ENCODE measurements at regions not wholly inside any gene's neighbourhood (a gene's known extent, or its start where the extent isn't known, plus 50 kb on each side); places are given as distances from the start of the nearest gene placed in this dataset.
"Not testable (repeated sequence)": the region's sequence is repeated elsewhere in the genome, so short reads cannot be mapped to it uniquely, and the experiment has no call there.

DNA sequence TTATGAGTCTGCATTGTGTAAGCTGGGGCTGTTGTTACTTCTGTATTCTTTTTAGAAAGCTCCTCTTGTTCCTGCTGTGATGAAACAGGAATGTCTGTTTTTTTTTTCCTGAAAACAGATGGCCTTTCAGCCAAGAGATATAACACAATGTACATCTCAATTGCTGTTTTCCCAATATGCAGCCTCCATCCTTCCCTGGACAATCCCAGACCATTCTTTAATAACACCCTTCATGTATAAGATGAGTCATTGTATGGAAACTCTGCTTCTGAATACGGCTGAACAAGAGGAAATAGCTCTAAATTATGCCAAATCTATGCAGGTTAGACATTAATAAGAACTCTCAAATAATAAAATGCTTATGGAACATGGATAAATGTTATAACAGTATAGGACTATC is 60.2 kb upstream of the LRRC4C start:
- DNase-seq = no peak

DNA sequence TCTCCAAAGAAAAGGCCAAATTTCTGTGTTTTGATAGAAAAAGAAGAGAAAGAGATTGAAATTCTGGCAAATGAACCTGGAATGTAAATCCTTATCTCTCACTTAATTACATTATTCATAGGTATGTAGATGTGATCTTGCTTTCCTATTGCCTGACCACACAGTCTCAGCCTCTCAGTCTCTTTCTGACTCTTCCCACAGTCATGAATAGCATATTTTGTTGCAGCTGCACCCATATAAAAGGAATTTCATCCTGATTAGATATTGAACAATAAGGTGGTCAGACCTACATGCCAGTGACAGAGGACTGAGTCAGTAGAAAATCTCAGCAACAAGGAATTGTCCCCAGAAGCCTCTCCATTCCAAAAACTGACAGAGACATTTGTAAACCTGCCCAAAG is 62.9 kb upstream of the LRRC4C start:
- no peak for DNase-seq

DNA sequence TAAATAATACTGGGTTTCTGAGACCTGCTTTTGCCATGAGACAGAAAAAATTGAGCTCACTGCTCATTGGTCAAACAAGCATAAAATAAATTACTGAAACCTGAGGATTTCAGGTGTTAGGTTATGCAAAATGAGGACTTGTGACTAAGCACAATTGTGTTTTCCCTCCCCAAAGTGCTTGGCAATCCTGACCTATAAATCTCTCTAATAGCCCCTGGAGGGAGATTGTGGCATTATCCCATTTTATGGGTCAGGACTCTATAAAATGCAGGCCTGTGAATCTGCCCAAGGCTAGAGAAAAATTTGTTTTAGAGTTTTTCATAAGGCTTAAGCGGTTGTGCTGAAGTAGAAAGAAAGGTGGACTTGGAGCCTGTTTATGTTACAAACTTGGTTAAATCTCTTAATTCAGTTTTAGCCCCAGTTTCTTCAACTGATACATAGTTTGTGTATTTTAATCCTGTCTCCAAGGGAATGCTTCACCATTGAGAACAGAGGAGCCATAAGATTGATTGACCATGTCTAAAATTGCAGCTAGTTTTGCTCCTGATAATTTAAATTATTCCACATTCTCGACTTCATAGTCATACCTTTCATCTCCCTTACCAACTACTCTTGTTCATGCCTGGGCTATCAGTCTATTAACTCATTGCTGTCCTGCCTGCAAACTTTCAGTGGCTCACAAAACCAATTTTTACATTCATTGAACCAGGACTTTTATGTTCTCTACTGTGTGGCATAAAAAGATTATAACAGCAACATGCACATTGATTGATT is 63.6 kb upstream of the LRRC4C start:
- no peak for DNase-seq

DNA sequence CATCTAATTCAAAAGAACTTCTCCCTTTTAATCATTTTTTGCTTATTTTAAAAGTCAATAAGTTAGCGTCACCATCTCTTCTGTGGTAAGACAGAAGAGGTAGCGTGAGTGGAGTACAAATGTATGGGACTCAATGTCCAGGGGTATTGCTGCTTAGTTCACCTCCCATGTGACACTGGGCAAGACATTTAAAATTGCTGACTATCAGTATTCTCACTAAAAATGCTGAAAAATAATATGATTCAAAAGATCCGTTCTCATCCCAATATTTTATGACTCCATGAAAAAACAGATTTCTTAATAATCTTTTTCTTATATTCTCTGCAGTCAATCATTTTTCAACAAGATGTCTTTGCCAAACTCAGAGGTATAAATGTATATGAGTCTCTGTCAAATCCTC is 68.1 kb upstream of the LRRC4C start:
- no peak for DNase-seq

DNA sequence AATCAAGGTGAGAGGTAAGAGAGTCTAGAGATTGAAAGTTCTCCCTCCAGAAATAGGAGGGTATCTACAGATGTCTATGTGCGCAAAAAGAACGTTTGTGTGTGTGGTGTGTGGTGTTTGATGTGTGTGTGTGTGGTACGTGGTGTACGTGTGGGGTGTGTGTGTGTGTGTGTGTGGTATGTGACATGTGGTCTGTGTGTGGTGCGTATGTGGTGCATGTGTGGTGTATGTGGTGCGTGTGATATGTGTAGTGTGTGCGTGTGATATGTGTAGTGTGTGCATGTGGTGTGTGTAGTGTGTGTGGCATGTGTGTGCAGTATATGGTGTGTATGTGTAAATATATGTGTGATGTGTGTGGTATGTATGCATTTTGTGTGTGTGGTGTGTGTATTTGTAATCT is 73.0 kb upstream of the LRRC4C start:
- no peak for DNase-seq

DNA sequence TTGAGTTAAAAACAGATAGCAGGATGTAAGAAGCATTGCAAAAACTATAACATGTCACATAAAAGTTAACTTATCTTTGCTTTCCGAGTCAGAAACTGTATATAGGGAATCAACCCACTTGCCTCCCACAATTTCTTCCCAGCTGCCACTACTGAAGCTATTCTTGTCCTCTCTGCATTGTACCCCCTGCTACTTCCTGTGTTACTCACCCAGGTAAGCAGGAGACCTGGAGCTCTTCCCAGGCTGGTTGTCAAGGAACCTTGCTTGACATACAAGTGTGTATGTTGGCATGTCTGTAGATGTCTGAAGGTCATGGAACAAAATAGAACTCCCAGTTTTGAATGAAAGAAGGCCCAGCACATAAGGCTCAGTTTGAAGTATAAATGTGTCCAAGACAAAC is 74.3 kb upstream of the LRRC4C start:
- DNase-seq = no peak

DNA sequence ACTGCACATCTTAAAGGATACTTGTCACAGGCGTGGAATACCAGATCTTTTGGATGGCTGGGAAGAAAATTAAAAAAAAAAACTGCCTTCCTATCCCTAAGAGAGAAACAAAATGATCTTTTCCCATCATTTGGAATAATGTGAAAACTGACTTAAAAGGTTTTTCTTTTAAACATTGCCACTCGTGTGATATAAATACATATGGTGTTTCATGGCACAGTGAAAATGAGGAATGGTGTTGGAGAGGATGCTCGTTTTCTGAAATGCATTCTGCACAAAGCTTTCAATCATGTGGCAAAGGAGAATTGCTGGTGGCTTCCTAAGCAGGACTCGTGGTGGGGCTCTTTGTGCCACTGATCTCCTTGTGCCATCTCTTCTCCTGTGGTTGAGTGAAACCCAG is 74.9 kb upstream of the LRRC4C start:
- DNase-seq = no peak

DNA sequence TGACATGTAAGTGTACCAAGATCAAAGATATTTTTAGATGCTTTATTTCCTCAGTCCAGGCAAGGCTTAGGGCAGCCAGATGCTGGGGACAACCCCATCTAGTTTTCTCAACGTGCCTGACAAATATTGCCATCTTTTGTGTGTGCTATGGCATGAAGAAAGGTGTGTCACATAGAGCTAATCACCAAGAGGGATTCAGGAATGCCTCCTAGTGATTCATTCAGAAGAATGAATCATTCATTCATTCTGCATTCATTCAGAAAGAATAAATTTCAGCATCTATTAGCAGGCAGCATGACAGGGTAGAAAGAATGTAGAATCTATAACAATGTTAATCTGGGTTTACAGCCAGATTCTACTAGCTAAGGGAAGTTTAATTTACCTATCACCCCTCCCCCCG is 75.4 kb upstream of the LRRC4C start:
- DNase-seq = no peak

DNA sequence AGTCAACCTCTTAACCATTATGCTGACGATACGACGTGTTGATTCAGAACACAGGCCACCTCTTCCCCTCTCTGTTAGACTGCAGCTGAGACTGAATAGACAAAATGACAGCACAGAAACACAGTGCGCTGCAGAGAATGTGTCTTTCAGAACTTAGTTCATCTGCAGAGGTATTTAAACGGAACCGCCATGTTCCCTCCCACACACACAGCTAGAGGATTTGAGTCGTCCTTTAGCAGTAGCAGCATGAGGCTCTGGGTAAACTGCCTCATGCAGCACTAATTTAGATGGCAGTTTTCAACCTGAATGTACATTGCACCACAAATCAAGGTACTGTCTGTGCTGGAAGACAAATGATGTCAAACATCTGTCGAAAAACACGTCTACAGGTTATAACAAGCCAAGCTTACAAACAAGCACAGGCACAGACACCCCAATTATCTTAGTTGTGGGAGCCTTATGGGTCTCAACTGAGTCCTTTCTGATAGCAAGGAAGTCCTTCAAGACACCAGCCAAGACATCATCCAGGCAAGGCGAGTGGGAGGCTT is 76.6 kb upstream of the LRRC4C start:
- DNase-seq = no peak

DNA sequence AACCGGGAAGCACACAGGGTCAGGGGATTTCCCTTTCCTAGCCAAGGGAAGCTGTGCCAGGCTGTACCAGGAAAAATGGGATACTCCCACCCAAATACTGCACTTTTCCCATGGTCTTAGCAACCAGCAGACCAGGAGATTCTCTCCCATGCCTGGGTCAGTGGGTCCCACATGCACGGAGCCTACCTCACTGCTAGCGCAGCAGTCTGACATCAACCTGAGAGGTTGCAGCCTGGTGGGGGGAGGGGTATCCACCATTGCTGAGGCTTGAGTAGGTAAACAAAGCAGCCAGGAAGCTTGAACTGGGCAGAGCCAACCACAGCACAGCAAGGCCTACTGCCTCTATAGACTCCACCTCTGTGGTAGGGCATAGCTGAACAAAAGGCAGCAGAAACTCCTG is 85.5 kb upstream of the LRRC4C start:
- DNase-seq = not testable (repeated sequence)

DNA sequence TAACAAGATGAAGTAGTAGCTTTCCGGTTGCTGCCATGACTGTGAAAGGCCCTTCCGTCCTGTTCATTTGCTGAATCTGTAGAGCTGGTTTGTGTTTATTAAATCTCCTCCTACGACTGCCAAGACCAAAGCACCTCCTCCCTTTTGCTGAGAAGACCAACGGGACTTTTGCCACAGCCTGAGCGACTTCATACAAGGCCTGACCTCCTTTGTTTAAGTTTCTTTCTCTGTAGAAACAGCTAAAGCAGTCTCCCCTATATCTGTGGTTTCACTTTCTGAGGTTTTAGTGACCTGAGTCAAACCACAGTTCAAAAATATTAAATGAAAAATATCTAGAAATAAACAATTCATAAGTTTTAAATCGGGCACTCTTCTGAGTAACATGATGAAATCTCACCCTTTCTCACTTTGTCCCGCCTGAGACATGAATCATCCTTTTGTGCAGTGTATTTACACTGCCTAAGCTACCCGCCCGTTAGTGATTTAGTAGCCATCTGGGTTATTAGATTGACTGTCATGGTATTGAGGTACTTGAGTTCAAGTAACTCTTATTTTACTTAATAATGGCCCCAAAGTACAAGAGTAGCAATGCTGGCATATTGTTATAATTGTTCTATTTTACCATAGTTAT is 119.1 kb upstream of the LRRC4C start:
- DNase-seq = no peak

DNA sequence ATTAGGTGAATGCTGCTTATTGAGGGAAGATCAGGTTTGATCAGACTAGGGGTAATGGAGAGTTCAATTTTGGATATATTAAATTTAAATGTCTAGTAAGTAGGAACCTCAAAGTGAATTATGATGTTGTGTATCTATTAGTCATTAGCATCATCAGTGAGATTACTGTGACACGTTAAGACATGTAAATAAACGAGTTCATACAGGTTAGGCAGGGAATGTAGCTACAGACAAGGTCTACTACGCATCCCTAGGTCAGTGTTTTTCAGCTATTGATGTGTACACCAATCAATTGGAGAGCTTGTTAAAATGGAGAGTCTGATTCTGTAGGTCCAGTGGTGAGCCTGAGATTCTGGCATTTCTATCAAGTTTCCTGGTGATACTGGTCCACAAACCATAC is 120.1 kb upstream of the LRRC4C start:
- DNase-seq = no peak

DNA sequence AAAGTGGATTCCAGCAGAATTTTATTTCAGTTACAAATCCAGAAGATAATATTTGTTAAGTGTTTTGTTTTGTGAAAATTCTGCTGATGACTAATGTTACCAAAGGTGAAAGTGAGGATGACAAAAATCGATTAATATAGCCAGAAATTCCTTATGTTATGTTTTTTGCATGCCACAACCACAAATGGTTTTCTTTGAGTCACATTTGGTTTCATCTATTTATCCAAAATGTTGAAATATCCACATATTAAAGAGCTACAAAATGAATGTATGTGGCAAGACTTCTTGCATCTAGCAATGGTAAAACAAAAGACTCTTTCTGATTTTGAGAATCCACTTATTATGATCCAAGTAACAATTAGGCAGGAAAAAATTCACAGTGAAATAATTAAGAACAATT is 150.1 kb upstream of the LRRC4C start:
- no peak for DNase-seq

DNA sequence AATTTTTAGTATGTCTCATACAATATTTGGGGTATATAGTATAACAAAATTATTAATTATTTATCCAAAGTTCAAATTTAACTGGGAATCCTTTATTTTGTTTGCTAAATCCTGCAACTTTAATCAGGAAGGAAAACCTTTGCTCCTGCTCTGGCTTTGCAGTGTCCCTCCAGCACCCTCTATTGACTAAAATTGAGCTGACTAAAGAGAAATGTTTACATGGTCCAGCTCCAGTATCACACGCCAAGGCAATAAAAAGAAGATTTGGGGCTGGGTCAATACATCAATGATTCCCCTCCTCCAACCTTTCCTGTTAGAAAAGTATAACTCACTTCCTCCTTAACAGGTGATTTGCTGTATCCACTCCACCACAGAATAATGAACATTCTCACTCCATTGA is 153.0 kb upstream of the LRRC4C start:
- no peak for DNase-seq

DNA sequence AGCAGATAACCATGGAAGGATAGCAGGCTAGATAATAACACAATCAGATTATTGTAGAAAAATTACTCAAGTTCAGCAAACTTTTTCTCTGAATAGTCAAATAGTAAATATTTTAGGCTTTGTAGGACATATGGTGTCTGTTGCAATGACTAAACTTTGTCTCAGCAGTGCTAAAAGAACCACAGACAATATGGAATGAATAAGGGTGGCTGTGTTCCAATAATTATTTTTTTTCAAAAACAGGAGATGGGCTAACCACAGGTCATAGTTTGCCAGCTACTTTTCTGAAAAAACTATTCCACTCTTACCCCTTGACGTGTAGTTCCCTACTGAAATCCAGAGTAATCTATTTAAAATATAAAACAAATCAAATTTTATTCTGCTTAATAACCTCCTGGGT is 153.9 kb upstream of the LRRC4C start:
- no peak for DNase-seq

DNA sequence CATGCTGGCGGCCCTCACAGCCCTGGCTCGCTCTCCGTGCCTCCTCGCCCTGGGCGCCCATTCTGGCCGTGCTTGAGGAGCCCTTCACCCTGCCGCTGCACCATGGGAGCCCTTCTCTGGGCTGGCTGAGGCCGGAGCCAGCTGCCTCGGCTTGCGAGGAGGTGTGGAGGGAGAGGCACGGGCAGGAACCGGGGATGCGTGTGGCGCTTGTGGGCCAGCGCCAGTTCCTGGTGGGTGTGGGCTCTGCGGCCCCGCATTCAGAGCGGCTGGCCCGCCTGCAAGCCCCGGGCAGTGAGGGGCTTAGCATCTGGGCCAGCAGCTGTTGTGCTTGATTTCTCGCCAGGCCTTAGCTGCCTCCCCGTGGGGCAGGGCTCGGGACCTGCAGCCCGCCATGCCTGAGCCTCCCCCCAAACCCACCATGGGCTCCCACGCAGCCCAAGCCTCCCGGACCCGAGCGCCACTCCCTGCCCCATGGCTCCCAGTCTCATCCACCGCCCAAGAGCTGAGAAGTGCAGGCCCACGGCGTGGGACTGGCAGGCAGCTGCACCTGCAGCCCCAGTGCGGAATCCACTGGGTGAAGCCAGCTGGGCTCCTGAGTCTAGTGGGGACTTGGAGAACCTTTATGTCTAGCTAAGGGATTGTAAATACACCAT is 163.4 kb upstream of the LRRC4C start:
- DNase-seq = no peak

DNA sequence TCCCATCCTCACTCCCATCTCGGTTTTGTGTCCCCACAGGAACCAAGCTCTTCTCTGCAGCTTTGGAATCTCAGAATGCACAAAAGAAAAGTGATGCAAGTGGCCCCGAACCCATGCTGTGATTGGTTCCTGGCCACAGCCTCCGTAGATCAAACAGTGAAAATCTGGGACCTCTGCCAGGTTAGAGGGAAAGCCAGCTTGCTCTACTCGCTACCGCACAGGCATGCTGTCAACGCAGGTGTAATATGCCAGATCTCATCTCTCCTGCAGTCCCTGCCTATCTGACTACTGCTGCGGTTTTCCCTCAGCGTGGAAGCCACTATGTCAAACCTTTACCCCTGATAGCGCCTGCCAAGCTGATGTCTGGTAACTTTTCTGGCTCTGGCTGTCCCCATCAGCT is 200.5 kb upstream of the LRRC4C start:
- peak in 1 of 14 donors; percentile 1 for DNase-seq

DNA sequence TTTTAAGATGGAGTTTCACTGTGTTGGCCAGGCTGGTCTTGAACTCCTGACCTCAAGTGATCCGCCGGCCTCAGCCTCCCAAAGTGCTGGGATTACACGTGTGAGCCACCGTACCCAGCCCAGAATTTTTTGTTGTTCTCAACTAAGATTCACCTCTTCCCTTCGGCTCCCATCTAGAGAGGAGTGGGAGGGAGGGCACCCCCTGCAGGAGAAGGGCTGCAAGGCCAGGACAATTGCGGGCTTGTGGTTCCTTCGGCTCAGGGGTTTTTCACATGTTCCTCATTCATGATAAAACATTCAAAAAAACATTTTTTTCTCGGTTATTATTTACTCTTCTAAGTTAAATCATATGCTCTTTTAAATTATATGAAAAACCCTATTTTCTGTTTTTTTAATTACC is 201.1 kb upstream of the LRRC4C start:
- DNase-seq = no peak

DNA sequence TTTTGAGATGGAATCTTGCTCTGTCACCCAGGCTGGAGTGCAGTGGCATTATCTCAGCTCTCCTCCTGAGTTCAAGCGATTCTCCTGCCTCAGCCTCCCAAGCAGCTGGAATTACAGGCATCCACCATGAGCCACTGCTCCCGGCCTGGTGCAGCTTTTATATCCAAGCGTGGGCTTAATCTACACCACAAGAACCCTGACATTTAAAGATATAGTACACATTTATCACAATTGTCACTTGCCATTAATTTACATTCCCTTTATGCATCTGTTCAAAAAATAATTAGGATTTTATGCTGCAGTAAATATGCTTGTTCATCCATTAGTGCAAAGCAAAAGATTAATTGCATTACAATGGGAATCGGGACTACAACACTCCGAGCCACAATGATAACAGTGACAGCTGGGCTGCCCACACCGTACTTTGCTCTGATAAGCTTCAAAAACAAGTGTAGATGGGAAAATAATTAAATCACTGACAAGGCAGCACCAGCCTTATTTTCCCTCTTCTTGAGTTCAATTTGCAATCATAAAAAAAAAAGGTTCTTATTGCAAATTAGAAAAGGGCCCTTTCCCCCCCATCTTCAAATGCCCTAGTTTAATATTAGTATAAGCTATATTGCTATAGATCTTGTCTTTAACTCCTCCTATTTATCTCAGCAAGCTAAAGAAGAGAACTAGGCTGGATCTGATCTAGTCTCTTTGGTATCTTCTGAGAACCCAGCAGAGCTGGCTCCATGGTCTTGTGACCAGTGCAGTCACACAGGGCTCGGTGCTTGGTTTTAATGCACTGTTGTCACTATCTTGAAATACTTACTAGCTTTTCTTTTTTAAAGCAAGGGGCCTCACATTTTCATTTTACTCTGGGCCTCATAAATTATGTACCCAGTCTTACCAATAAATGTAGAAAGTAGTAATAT is 206.2 kb upstream of the LRRC4C start:
- no peak for DNase-seq

DNA sequence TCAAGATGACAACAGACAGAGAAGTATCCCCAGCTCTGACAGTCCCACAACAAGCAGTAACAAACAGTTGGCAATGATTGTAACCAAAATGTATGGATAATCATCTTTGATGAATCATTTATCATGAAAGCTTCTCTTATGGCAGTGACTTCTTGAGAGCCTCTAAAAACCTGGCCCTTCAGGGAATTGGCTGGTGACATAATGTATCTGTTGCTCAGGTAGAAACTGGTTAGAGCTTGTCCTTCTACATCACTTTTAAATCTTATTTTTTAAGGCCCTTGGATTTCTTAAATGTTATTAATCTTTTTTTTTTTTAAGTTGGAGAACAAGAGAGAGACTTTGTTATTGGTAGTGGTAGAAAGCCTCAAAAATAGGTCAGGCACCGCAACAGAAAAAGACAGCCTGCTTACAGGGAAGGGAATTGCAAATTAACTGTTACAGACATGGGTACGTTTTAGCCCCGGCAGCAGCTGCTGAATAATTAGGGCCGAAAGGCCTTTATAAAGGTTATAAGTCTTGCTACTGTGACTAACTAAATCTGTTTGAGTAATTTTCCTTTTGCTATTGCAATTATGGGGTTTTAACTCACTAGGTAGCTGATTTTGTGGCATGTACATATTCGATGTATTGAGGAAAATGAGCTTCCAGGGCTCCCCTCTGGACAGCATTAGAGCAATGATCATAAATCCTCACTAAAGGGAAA is 207.7 kb upstream of the LRRC4C start:
- no peak for DNase-seq

DNA sequence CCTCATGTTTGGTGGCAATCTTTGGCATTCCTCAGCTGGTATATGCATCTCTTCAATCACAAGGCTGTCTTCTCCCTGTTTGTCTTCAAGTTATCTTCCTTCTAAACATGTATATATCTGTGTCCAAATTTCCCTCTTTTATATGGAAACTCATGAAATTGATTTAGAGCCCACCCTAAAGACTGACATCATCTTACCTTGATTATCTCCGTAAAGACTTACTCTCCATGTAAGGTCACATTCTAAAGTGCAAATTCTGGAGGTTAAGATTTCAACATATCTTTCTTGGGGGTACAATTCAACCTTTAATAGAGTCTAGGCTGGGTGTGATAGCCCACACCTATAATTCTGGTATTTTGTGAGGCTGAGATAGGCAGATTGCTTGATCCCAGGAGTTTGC is 215.8 kb upstream of the LRRC4C start:
- no peak for DNase-seq

DNA sequence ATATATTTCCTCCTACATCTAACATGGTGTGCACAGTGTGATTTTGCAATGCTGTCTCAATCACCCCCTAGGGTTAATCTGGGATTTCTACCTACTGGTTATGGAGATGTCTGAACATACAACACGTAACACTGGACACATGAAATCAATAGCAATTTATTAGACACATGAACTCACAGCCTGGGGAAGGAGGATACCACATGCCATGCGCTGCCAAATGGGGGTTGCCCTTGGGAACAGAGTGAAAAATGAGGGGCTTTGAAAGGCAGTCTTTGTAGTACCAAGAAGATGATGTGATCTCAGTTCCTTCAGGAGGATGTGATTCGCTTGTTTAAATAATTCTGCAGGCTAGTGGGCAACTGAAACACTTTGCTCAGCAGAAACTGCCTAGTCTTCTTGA is 253.6 kb upstream of the LRRC4C start:
- DNase-seq = no peak

Data from C1 segment of cervical spinal cord (tissue), 14 donors.